ELF-1 (cell line): ENCODE measurements at regions not wholly inside any gene's neighbourhood (a gene's known extent, or its start where the extent isn't known, plus 50 kb on each side); places are given as distances from the start of the nearest gene placed in this dataset.
"Not testable (repeated sequence)": the region's sequence is repeated elsewhere in the genome, so short reads cannot be mapped to it uniquely, and the experiment has no call there.

Experiments
- DNase-seq: peaks from one replicate; pipeline ENCODE4 v3.0.0-alpha.2; 2016; ENCODE audit warnings: low read depth, low spot score

DNA sequence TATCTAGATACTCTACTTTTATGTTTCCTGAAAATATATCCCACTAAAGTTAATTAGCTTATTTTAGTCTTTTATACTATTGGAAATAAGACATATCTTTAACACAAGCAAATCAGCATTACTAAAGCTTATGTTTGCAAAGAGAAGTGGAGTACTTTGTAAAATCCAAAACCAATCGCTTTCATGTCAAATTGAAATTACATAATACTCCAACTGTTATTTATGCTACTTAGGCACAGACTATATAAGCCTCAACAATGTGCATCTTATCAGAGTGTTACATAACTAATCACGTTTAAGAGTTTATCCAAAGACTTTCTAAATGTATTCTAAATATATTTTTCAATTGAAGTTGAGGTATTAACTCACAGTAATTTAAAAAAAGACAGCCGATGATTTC is 200.0 kb downstream of the PCDH20 start:
- no peak for DNase-seq

- no peak for DNase-seq
Measured at GRCh38 chr13:61215116-61215515, 200.5 kb downstream of the PCDH20 start.

DNA sequence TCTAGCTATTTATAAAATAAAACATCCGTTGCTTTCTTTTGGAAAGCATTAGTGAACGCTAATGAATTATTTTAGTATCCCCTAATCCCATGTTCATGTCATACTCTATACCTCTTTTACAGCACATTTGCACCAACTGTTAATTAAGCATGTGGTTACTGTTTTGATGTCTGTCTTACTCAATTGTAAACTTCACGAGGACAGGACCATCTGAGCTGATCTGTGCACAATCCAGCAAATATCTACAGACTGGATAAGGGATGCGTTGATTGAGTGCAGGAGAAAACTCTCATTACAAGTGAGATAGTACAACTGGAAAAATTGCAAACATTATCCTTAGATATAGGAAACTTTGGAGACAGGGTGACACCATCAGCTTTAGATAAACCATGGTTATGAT is 201.1 kb downstream of the PCDH20 start:
- DNase-seq, result no peak

GRCh38 chr13:61205898-61206297 is 209.8 kb downstream of the PCDH20 start:
- DNase-seq, result not testable (repeated sequence)

GRCh38 chr13:61204025-61204424 is 211.6 kb downstream of the PCDH20 start:
- no peak for DNase-seq

DNA sequence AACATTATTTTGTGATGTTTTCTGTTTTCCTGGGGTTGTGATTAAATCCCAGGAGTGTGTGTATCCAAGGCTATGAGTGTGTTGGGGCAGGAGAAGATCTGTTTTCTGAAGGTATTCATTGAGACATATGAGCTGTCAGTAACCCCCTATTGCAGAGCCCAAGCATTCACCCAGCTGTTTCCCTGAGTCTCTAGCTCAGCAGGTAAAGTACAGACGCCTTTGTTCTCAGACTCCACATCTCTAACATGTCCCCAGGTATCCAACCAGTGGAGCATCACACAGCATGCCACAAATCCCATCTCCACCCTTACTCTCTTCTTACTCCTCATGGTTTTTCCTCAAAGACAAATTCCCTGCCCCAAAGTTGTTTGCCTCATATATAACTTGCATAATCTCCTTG is 213.6 kb downstream of the PCDH20 start:
- DNase-seq, result peak; percentile 32

DNA sequence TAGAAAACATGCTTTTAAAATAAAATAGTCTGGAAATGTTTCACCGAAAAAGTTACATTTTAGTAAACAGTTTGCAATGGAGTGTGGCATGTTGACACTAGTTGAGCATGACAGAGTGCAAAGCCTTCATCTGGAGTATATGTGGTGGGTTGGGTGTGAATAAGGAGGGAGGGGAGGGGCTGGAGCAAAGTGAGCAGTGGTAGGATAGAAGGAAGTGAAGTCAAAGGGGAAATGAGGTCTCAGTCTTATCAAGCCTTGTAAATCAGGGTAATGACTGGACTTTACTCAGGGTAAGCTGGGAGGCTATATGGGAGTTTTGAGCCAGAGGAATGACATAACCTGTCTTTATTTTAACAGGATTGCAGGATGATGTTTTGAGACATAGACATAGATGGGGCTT is 222.8 kb downstream of the PCDH20 start:
- no peak for DNase-seq

DNA sequence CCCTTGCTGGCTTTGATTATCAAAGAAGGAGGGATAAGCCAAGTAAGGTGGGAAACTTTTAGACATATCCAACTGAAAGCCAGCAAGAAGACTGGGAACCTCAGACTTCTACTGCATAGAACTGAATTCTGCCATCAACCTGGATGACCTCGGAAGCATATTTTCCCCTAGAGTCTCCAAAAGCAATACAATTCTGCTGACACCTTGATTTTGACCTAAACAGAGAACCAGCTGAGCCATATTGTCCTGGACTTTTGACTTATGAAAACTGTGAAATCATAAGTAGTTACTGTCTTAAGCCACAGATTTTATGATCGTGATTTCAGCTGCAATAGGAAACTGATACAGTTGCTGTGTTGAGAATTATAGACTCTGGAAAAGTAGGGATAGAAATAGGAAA is 227.6 kb downstream of the PCDH20 start:
- DNase-seq, result no peak

- no peak for DNase-seq
Measured at GRCh38 chr13:61187471-61187870, 228.2 kb downstream of the PCDH20 start.

DNA sequence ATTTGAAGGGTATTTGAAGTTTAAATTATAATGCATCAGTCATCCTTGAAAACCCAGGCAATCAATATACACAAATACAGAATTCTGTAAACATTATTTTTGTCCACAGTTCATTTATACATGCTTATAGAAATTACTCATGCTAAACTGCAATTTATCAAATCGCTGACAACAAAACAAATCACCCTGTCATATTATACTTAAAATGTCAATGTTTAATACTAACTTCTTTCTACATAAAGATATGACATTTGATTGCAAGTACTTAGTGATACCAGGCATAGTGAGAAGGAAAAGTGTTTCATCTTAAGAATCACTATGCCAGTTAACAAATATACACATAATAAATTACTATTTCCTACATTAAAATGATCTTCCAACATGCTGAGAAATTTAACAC is 232.0 kb downstream of the PCDH20 start:
- no peak for DNase-seq

- no peak for DNase-seq
Measured at GRCh38 chr13:61180234-61180633, 235.4 kb downstream of the PCDH20 start.

DNA sequence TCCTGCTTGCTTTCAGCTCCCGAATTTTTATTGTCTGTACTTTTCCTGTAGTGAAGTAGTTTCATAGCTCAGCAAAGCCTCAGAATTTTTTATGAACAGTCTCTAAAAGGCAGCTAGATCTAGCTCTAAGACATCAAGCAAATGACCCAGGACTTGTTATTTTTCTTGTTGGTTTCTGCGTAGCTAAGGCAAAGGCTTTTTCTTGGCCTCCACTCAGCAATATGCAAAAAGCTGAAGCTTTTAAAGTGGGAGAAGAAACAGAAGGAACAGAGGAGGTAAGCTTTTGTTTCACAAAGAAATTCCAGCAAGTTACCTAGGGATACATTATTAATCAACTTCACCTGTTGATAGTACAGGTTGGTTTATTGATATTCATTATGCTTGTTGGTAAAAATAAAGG is 235.9 kb downstream of the PCDH20 start:
- no peak for DNase-seq

- DNase-seq, result no peak
Measured at GRCh38 chr13:61170856-61171255, 244.8 kb downstream of the PCDH20 start.

DNA sequence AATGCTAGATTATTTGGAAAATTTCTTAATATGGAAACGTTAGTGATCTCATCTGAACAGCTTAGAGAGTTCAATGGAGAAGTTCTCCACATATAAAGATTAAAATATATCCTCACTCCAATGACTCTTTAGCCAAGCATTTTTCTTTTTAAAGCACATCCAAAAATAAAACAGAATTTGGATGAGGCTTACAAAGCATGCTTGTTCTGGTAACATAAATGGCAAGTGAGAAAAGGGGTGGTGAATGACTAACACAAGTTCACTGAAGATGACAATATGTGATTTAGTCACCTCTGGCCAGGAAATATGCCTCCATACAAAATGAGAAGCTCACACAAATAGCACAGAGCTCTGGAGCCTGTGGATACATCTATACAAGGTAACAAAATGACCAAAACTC is 253.0 kb downstream of the PCDH20 start:
- DNase-seq, result no peak

DNA sequence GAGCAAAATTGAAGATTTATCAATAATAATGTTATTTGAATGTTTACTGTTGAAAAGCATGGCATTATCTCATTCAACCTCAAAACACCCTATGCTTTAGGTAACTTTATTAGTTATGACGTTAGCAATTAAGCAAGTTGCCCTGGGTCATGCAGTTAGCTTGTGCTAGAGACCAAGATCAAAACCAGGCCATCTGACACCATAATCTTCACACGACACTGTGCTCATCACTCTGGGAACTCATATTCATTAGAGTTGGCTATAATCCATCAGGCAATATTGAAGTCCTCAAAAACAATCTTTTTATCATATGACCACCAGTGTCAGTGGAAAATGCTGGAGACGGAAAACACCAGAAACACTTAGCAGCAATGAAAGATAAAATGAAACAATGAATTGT is 253.5 kb downstream of the PCDH20 start:
- no peak for DNase-seq

DNA sequence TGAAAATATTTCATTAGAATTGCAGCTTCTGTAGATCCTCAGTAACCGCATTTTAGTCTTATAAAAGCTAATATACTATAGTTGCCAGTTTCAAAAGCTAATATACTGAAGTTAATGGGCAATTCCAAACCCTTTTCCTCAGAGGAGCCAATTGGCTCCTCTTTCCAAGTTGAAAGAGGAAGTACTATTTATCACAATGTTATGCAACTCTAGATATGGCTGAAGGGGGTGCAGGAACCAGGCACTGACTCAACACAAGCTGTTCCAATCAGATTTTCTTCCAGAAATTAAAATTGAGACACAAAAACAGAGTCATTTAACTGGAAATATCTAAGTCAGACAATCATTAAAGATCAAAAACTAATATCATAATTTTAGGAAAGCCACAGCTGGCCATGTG is 258.9 kb downstream of the PCDH20 start:
- no peak for DNase-seq

GRCh38 chr13:61151062-61151461 is 264.6 kb downstream of the PCDH20 start:
- DNase-seq, result no peak

- DNase-seq, result no peak
Measured at GRCh38 chr13:61149331-61149730, 266.3 kb downstream of the PCDH20 start.

DNA sequence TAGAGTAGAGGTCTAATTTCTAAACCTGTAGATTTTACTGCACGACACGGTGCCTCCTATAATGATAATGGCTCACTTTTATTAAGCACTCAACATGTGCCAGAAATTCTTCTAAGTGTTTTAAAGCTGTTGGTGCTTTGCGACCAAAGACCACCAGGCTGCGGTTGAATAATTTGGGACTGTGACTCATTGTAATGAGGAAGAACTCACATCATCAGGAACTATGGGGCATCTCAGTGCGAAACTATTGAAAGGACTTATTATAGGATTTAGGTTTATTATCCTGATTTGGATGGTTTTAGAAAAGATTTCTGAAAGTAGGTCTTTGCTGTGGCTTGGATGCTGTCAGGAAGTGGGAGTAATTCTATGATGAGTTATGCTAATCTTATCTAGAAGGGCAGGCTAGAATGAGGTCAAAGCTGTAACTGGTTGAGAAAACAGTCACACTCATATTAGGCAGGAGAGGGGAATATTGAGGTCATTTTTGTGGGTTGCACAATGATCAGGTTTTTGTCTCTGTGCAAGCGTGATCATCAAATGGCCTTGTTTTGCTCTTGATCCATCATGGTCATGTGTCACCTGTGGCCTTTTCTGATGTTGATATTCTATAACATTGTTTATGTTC is 266.8 kb downstream of the PCDH20 start:
- DNase-seq, result no peak

DNA sequence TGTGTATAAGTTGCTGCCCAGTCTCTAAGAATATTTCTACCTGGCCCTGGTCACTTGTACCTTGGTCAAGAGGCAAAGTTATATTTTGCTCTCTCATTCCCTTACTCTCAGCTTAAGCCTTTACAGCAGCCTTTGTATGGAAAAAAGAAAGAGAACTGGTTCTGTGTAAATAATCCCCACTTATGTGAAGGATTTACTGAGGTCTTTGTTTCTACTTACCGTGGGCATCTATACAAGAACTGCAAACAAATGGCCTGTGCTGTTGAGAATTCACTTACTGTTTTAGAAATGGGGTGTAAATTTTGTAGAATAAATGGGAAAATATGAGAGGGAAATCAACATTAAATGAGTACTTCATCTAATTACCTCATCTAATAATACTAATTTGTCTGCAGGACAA is 267.4 kb downstream of the PCDH20 start:
- DNase-seq, result no peak

GRCh38 chr13:61146571-61146970 is 269.1 kb downstream of the PCDH20 start:
- no peak for DNase-seq

GRCh38 chr13:61146158-61146557 is 269.5 kb downstream of the PCDH20 start:
- no peak for DNase-seq

- no peak for DNase-seq
Measured at GRCh38 chr13:61144834-61145593, 270.6 kb downstream of the PCDH20 start.

DNA sequence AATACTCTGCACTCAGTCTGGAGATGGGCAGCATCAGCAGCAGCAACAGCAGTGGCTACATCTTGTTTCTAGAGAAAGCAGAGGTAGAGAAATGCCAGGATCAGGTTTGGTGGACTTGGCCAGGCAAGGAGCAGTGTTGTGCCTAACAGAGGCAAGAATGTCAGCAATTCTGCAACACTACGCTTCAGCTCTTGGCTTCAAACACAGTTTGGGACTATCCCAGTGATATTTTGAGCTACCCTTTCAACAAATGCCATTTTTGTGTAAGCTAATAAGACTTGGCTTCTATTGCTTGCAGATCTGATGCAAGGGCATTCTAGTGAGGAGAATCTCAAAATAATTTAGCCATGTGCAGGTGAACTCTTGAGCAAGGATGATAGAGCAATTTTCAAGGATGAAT is 271.3 kb downstream of the PCDH20 start:
- DNase-seq, result no peak
